Ecto neural progenitor cell (in vitro differentiated cells): ENCODE measurements at regions not wholly inside any gene's neighbourhood (a gene's known extent, or its start where the extent isn't known, plus 50 kb on each side); places are given as distances from the start of the nearest gene placed in this dataset.

Experiments used
- DNase-seq: peaks from one replicate; pipeline ENCODE4 v3.0.0-alpha.2; 2018; ENCODE audit warnings: low spot score

DNA sequence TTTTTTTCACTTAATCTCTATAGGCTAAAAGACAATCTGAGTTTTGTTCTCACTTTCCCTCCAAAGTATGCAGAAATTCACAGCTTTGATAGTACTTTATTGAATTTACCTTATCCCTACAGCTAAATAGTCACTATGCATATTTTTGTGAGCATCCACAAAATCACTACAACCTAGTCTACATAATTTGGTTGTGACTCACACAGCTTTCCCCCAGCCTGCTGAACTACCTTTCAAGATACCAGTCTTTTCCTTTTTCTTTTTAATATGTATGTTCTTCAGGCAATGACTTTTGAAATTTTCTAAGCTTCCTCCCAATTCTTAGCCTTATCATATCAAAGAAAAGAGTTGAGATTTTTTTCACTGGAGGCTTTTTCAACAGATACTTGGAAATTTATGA is 347.3 kb upstream of the CDH6 start:
- no peak for DNase-seq

DNA sequence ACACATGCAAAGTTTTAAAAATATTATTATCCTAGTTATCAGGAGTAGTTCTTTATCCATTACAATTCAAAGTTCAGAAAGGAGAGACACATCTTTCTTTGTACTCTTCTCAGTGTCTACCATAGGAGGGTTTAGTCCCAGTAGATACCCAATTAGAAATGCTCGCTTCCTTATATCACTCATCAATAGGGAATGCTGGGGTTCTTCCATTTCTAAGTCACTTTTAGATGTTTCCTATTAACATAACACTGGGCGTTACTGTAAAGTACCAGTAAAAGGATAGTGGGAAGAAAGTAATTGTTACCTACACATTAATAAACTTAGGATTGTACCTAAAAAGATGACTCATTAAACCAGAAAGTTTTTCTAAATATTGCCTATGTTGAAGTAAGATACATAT is 348.3 kb upstream of the CDH6 start:
- no peak for DNase-seq

DNA sequence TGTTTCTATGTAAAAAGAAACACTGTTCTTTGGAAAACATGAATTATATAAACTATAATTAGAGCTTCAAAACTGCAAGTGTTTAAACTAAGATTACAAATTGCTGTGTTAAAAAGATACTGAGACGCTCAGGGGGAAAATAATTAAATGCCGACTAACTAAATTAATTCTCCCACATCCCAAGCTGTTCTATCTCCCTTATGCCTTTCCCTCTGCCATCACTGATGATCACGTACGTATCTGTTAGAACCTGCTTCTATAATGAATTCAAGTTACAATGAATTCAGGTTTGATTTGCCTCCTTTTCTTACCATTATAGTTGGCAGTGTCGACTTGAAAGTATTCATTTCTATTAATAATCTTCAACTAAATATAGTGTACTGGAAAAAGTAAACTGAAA is 349.9 kb upstream of the CDH6 start:
- DNase-seq = no peak

DNA sequence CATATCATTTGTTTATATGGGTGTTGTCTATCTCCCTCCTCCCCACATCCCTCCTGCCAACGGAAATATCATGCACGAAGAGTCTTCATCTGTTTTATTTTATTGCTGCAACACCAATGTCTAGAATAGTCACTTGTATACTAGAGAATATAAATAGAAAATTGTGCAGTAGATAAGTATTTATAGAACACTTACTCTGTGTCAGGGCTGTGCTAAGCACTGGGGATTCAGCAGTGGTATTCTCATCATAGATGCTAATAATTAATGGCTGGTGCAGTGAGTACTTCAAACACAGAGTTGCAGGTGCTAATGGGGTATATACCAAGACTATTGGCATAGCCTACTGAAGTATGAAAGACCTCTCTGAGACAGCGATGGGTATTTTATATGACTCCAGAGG is 353.5 kb upstream of the CDH6 start:
- DNase-seq = no peak

DNA sequence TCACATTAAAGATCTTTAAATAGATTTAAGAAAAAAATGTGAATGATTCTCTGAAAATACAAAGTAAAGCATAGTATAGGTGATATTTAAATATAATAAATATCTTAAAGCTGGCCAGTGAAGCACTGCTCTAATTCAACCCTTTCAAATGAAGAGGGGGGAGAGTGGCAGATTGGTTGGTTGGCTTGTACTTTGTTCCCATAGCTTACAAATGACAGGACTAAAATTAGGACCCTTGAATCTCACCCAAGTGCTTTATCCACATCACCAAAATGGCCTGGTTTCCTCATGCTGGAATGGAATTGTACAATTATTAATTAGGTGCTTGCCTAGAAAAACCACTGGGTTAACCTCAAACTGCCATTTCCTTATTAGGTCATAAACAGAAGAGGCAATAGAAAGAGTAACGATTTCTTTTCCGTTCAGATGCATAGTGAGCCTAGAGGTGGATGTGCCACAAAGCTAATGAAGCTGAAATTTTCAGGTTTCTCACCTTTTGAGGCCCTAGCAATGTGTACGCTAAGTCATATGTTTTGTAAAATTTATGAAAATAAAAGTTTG is 354.5 kb upstream of the CDH6 start:
- no peak for DNase-seq

DNA sequence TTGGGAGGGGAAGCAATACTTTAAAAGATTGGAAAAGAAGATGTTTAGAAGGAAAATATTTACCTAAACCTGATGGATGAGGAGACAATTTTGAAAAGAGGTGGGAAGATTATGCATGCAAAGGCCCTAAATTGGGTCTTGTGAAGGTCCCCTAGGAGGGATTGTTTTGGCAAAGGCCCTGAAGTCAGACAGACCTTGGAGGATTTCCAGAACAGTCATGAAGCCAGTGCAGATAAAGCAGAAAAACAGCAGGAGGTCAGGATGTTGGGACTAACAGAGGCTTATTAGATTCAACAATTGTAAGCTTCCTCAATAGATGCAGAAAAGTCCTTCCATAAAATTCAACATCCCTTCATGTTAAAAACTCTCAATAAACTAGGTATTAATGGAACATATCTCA is 361.0 kb upstream of the CDH6 start:
- no peak for DNase-seq

DNA sequence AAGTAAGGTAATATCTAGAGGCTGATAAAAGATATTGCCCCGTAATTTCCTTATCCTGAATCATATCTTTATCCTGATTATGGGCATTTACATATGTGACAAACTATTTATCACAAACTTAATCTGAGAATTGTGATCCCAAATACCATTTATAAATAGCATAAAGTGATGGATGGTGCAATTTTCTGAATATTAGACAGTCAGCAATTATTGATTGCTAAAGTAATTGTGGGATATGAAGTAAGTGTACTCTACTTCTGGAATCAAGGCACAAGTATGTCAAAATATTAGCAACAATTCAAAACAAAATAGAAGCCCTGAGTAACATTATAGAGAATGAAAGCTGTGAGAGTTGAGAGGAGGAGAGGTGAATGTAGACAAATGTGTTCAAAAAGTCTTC is 361.9 kb upstream of the CDH6 start:
- DNase-seq = no peak

DNA sequence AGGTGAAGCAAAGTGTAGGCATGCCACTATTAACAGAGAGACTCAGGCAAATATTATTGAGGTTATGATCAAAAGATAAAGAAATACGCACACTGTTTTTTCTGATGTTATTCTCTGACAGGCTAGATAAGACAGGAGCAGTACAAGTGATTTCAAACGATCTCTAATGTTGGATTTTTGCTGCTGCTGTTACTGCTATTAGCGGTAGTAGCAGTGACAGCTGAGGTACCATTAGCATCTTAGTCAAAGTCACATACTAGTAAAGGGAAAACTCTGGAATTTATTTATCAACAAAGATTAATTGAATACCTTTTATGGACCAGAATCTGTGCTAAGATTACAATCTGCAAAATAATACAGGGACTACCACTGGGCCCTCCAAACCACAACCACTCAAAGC is 362.4 kb upstream of the CDH6 start:
- no peak for DNase-seq

DNA sequence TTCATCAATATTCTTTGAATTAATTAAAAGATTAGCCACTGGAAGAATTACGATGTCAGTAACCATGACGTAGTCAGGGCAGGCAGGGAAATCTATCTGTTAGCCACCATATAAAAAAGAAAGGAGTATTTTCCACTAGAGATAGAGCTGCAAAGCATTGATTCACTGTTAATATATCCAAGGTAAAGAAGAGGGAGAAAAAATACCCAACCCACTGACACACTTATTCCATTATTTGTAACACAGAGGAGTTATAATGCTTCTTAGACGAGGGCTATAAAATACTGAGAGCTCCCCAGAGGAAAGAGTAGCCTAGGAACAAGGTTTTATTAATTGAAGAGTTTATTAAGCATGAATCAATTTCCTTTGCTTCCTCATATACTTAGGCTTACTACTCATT is 382.2 kb upstream of the CDH6 start:
- DNase-seq = no peak

DNA sequence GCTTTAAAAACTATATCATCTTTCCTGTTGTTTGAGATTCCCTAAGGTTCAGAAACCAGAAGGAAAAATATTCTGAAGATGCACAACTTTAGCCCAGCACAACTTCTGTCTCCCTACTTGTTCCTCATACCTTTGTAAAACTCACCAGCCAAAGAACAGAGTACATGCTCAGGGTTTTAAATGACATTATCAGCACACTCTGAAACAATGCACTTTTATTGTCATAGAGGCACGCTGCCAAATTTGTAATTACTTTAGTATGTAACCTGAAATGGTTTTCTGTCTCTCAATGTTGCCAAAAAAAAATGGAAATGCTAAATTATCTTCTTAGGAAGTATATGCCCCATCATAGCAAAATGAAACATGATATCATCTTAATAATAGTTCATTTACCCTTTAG is 383.6 kb upstream of the CDH6 start:
- no peak for DNase-seq

DNA sequence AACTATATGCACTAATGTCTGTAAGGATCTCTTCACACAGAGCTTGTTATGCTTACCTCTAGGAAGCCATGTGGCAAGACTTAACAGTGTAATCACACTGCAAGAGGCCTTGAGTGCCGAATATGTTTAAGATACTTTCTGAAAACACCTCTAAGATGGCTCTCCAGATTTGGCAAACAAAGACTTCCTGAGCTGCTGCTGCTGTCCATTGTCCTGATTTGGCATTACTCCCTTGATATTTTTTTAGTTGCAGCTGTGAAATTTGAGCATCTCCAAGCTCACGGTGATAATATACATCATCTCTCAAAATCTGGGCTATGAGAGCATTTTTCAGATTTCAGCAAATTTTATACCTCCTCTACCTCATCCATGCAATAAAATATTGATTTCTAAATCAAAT is 384.5 kb upstream of the CDH6 start:
- no peak for DNase-seq

DNA sequence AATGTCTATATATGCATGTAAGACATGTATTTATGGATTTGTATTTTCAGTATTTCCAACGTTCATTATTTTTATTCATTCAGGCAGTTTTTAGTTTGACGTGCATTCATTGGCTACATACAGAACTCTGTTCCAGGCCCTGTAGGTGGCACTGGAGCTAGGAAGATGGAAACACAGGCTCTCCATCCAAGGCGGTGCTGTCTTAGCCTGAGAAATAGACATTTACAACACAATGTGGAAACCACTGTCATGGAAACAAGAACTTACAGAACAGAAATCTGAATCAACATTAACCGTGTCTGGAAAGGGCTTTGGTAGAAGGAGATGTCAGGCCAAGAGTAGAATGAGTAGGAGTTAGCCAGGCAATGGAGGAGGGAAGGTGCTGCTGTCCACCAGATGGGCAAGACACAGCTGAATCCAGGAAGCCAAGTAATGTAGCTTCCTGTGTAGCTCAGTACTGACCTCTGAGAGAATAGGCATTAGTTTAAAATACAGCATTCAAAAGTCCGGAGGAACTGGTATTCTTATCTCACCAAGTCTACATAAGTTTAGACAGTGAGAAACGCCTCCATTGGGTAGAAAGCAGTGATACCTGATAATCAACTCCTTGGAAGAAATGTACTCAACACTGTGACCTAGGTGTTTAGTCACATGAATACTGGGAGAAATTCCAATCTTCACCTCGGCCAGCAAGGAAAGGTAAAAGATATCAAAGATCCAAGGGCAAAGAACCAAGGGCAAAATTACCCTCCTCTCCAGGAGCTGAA is 388.6 kb upstream of the CDH6 start:
- DNase-seq = no peak

DNA sequence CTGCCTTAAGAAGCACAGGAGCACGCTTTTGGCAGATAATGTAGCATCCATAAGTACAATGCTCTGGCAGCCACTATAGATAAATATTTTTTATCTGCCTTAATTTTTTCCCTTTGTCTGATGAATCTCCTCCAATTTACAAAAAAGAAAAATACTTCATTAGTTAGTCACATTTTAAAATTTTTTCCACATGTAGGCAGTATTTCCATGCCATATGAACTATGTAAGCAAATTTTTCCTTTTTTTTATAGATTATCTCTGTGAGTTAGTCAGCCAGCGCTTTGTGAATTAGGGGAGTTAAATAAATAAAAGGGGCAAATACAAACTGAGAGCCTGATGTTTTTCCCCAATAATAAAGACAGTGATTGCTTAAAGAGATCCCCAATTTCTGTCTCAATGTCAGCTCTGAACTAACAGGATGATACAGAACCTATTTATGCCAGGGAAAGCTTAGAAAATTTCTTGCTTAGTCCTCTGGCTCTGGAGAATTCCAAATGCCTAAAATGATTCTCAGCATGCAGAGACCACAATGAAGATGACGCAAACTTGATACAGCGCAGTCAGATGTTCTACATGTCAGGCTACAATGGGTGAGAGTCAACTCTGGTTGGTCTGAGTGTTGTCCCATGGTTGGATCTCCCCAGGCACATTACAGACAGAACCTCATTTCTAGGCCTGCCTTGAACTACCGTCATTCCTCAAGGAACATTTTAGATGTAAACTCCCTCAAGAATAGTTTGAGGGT is 390.4 kb upstream of the CDH6 start:
- DNase-seq = no peak

DNA sequence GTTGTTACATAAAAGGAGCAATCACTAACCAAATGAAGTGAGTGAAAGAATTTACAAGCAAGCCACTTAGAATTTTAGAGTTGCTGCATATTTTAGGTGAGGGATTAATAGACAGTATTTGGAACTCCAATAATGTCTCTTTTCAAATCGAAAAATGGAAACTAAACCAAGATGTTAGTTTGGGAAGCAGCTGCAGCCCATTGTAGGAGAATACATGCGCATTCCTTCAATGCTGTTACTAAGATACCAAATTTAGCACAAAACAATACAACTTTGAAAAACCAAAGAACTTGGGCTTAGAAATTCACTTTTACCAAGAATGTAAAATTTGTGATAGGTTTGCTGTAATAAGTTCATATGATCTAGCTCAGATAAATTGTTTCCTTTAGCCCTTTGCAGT is 411.8 kb upstream of the CDH6 start:
- no peak for DNase-seq

DNA sequence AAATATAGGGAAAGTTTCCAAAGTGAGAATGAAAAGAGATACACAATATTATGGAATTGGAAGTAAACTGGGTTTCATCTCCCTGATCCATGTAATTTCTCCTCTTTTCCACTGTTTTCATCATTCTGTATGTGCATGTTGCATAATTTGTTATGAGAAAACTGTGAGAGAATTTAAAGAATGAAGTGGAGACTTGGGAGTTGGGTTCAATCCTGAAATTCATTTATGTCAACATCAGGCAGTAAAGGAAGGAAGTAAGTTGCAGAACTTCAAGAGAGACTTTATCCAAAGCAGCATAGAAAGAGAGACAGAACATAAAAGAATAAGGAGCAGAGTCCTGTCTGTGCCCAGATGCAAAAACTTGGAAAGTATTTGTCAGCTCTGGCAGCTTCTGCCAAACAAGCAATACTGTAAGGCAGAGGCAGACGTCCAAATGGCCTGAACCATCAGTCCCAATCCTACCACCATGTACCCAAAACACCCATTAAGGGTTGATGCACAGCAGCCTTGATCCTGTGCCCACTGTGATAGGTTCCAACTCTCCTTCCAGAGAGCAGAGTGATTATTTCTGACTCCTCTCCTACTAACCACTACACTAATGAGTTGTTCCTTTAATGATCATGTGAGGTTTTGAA is 425.3 kb upstream of the CDH6 start:
- DNase-seq = no peak

DNA sequence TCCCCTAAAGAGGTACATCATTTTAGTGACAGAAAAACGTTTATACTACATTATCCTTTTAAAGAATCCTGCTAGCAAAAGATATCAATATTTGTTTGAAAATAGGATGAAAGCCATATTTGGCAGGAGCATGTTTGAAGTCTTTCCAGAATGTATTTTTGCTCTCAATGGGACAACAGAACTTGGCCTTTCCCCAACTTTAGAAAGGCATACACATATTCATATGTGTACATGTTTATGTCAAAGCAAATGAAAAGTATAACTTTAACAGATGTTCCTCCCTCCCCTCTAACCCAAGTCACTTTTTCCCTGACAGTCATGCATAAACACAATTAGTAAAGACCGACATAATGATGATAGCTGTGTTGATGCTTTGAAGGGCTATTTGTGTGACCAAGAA is 427.8 kb upstream of the CDH6 start:
- no peak for DNase-seq

DNA sequence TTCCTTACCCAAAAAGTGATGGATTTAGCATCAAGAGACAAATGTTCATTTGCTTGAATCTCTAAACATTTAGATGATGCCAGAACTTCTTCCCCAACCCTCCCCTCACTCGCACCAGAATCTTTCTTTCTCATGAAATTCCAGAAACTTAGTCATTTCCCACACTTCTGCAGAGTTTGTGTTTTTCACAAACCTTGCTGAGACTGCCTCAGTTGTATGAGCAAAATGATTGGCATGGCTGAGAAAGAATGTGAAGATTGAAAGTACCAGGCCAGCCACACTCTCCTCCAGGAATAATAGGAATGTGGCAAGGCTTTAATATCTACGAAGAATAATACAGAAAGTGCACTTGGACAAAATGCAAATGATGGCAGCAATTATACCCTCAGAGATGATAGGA is 428.3 kb upstream of the CDH6 start:
- DNase-seq = no peak

DNA sequence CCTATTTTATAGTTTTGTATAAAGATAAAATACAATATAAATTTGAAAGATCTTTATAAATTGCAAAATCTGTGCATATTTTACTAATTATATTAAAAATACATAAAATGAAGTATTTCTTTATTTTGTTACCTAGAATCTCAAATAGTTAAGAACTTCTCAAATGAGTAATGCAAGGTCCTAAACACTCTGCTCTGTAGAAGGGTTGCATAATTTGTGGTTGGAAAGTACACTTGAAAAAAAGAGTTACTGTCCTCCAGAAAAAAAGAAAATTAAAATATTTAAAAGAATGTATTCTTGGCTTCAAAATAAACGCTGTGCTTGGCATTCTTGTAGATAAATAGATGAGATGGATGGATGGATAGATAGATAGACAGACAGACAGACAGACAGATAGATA is 428.8 kb upstream of the CDH6 start:
- DNase-seq = no peak

DNA sequence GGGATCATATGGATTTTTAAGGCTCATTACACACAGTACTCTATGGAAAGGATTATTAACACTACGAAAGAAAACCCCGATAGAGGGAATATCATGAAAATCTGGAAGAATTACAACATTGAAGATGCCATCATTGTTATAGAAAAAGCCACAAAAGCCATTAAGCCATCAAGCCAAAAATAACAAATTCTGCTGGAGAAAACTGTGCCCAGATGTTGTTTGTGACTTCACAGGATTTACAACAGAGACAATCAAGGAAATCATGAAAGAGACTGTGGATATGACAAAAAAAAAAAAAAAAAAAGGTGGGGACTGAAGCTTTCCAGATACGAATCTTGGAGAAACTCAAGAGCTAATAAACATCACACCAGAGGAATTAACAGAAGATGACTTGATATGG is 433.8 kb upstream of the CDH6 start:
- DNase-seq = no peak

DNA sequence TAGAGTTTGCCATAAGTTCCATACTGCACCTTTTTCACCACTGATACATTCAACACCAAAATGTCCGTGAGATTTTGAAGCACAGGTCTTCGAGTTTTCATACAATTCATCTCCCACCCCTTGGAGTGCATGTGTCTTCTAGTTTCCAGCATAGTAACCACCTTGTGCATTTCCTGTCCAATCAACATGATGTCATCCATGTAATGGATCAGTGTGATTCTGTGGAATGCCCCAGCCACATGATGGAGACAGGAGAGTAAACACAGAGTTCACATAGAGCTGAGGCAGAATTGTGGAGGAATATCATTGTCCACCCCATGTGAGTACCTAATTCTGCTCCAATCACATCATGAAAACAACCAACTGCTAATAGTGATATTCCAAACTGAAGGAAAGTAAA is 441.5 kb upstream of the CDH6 start:
- DNase-seq = no peak

DNA sequence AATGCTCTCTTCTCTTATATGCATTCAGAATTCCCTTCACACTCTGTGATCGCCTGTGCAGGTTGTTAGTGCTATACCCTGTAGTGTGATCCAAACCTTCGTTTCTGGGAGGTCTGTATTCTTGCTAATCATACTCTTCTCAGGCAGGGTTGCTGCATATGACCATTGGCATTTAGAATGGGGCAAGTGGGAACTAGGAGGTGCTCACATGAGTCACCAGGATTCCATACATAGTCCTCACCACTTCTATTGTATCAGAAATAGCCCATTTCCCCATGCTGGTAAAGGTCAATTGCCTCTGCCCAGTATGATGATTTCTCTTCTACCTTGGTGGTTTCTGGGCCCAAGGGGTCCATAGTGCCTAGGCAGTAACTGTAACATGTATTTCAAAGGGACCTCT is 443.5 kb upstream of the CDH6 start:
- no peak for DNase-seq

DNA sequence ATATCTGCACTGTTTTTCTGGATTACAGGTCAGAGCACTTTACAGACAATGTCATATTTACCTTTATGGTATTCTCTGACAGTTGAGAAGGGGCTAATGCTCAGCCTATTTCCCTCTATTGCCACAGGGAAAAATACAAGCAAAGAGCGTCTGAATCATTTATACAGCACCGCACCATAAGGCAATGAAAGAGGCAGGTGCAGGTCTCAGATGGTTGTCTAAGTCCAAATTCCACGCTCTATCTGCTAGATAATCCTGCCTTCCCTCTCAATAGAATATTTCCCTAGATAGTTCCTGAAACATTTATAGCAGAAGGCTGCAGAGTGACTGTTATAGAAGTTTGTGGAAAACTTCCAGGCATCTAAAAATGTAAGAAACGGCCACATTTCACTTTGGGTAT is 446.1 kb upstream of the CDH6 start:
- DNase-seq = no peak

DNA sequence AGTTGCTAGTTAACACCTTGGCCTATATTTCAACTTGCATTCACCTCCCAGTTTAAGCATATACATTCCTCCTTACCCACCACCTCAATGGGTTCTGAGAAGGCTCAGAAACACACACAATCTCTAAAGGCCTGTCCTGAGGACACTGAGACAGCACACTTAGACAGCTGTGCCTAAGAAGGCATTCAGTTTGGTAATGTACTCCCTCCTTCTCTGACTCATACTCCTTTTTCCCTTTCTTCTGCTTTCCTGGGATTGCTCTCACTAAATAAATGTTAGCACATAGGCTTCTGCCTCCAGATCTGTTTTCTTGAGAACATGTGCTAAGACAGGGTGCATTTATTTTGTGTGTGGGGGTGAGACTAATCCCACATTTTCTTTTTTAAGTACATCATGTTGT is 456.8 kb upstream of the CDH6 start:
- no peak for DNase-seq
